Loucy (cell line): ENCODE measurements at regions not wholly inside any gene's neighbourhood (a gene's known extent, or its start where the extent isn't known, plus 50 kb on each side); places are given as distances from the start of the nearest gene placed in this dataset.

ENCODE experiments used
- CTCF ChIP-seq: fragments of 200-600 bp; sonication (generic); conservative IDR thresholded peaks from 2 replicates; pipeline ENCODE4 v1.5.1; 2014; ENCODE audit warnings: mild to moderate bottlenecking, antibody characterized with exemption, low read length
- EZH2phosphoT487 ChIP-seq: fragments of 200-600 bp; IDR thresholded peaks from 2 replicates; pipeline ENCODE4 v1.6.1; 2018; ENCODE audit warnings: antibody characterized with exemption, mild to moderate bottlenecking, moderate library complexity, borderline replicate concordance

DNA sequence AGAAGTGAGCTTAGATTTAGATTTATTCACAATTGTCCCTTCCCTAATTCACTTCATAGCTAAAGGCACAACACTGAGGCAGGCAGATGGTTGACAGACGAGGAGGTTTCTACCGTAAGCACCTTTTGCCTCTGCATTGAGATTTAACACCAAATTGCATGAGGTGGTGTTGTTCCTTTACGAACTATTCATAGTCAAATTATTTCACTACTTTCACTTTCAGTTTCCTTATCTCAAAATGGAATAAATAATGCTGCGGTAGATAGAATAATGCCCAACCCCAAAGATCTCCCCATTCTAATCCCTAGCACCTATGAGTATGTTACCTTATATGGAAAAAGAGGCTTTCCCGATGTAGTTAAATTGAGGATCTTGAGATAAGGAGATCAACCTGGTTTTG is 58.9 kb upstream of the LINC00305 start:
- TF ChIP-seq CTCF (no peak), EZH2phosphoT487 (no peak)
